Uterus (tissue), 3 donors: ENCODE measurements at regions not wholly inside any gene's neighbourhood (a gene's known extent, or its start where the extent isn't known, plus 50 kb on each side); places are given as distances from the start of the nearest gene placed in this dataset.

Source experiments
- DNase-seq, 2 donors: peaks; one replicate each; pipeline ENCODE4 v3.0.0-alpha.2; 2019 to 2020
- H3K27ac ChIP-seq, 2 donors: fragments of 200-600 bp; sonication (generic); 1 replicate in 1 of 2; 2 replicates in 1 of 2; pipeline ENCODE4 v1.5.1; 2016 to 2018
- H3K27me3 ChIP-seq, 2 donors: fragments of 200-600 bp; sonication (generic); one replicate each; pipeline ENCODE4 v1.5.1; 2018 to 2019; ENCODE audit warnings: control low read depth in 1 of 2
- H3K36me3 ChIP-seq, 2 donors: fragments of 200-600 bp; sonication (generic); one replicate each; pipeline ENCODE4 v1.5.1; 2019; ENCODE audit warnings: control low read depth in 1 of 2
- H3K4me1 ChIP-seq, 2 donors: fragments of 200-600 bp; sonication (generic); one replicate each; pipeline ENCODE4 v1.5.1; 2018 to 2019; ENCODE audit warnings: control low read depth in 1 of 2
- H3K4me3 ChIP-seq, 2 donors: fragments of 200-600 bp; sonication (generic); 1 replicate in 1 of 2; 2 replicates in 1 of 2; pipeline ENCODE4 v1.5.1; 2018 to 2019; ENCODE audit warnings: mild to moderate bottlenecking in 1 of 2
- H3K9me3 ChIP-seq, 2 donors: fragments of 200-600 bp; sonication (generic); one replicate each; pipeline ENCODE4 v1.5.1; 2019; ENCODE audit warnings: control low read depth in 1 of 2
- POLR2A ChIP-seq, 2 donors: fragments of 450-650 bp; IDR thresholded peaks; one replicate each; pipeline ENCODE4 v1.6.1; 2016; ENCODE audit warnings: antibody characterized with exemption in 2 of 2, mild to moderate bottlenecking in 1 of 2, moderate library complexity in 1 of 2
- intact Hi-C: fragments of 100-400 bp; cut with DNase I; formaldehyde crosslinking; loops from one replicate; pipeline ENCODE4 v1.15.1; 2023; ENCODE audit warnings: low total_unique reads
- TF ChIP-seq, protein P1 (sequence below), 4 experiments: fragments of 200-600 bp in 2 of 4; fragments of 450-650 bp in 2 of 4; sonication (generic) in 2 of 4; IDR thresholded peaks; one replicate each; pipeline ENCODE4 v1.5.1; 2016 to 2019; ENCODE audit warnings: antibody characterized with exemption in 4 of 4, mild to moderate bottlenecking in 2 of 4, moderate library complexity in 1 of 4
- donor health status: DM: yes; HTN: yes; CAD: no.

DNA sequence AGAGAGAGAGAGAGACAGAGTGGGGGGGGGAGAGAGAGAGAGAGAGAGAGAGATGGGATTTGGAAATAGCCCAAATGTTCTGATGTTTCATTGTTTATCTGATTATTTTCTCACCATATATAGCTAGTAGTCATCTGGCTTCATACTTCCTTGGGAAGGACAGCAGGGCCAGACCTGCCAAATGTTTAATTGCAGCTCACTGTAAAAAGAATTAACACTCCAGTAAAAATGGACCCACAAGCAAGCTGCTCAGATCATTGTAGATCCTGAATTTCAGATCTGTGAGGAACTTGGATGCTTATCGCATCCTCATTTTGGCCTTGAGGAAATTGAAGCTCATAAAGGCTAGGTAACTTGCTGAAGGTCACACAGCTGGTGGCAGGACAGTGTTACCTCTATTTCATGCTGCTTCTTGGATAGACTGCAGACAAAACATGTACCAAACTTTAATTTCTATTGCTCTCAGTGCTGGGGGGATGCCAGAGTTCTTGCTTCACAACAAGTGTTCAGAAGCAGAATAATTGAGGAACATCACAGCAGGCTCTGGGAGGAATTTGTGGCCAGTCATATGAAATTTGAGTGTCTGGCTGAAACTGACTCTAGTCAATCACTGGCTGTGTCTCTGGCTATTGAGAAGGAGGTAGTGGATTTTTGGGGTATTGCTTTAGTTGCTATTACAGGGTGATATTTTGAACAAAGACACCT is 223.5 kb downstream of the PIK3C3 start:
- Histone ChIP-seq H3K9me3 (no peaks in the 10 kb centered on the region), H3K4me1 (no peaks in the 10 kb centered on the region), H3K27ac (no peak overlapping the region), H3K36me3 (no peaks in the 10 kb centered on the region), H3K27me3 (no peaks in the 10 kb centered on the region), H3K4me3 (no peak overlapping the region)
- no peak for DNase-seq
- intact Hi-C loops = no loop called here
- TF ChIP-seq, protein P1, sequence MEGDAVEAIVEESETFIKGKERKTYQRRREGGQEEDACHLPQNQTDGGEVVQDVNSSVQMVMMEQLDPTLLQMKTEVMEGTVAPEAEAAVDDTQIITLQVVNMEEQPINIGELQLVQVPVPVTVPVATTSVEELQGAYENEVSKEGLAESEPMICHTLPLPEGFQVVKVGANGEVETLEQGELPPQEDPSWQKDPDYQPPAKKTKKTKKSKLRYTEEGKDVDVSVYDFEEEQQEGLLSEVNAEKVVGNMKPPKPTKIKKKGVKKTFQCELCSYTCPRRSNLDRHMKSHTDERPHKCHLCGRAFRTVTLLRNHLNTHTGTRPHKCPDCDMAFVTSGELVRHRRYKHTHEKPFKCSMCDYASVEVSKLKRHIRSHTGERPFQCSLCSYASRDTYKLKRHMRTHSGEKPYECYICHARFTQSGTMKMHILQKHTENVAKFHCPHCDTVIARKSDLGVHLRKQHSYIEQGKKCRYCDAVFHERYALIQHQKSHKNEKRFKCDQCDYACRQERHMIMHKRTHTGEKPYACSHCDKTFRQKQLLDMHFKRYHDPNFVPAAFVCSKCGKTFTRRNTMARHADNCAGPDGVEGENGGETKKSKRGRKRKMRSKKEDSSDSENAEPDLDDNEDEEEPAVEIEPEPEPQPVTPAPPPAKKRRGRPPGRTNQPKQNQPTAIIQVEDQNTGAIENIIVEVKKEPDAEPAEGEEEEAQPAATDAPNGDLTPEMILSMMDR (IDR thresholded peaks at IDR 0.05) = no peak
- no peak for TF ChIP-seq POLR2A (IDR thresholded peaks at IDR 0.05)

DNA sequence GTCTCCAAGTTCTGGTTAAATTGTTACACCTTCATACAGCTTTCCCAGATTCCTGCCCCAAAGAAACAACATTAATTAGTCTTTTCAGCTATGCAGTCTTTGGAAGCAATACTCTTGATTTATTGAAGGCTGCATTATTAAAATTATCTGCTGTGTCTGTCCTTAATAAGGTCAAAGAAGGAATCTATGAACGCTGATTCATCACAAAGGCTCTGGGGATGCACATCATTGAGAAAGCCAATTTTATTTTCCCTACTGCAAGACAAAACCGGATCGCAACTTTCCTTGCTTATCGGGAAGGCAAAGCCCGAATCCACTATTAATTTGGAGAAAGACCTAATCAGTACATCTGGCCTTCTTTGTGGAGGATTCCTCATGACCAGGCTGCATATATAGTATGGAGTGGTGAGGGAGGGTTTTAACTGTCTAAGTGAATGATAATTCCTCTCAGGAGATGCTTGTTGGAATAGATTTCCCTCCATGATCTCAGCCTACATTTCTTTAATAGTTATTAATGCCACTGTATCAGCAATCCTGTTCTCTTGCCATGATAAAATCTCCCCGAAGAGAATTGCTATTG is 224.6 kb downstream of the PIK3C3 start:
- H3K9me3 ChIP-seq = no peaks in the 10 kb centered on the region
- TF ChIP-seq, protein P1 (IDR thresholded peaks at IDR 0.05) = no peak
- TF ChIP-seq POLR2A (IDR thresholded peaks at IDR 0.05) = no peak
- H3K4me3 ChIP-seq = no peak overlapping the region
- H3K36me3 ChIP-seq = no peaks in the 10 kb centered on the region
- no peaks in the 10 kb centered on the region for H3K27me3 ChIP-seq
- no peak overlapping the region for H3K27ac ChIP-seq
- DNase-seq = no peak
- intact Hi-C loops = no loop called here
- H3K4me1 ChIP-seq = no peaks in the 10 kb centered on the region

DNA sequence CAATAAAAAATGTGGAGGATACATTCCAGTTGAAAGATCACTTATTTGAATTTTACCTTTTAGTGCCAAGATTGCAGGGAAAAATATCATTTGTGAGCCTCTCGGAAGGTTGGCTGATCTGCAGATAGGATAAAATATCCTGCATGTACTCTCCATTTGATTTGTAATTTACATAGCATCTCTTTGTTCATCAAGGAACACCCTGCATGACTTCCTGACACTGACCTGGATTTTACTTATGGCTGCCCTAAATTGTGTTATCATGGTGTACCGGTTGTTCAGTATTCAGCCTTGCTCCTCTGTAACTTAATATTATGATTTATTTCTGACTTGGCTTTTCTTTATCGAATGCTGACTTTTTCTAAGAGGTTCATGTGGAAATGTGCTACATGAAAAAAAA is 226.4 kb downstream of the PIK3C3 start:
- H3K9me3 ChIP-seq = no peaks in the 10 kb centered on the region
- no peak overlapping the region for H3K4me3 ChIP-seq
- no peak overlapping the region for H3K27ac ChIP-seq
- H3K4me1 ChIP-seq = no peaks in the 10 kb centered on the region
- H3K27me3 ChIP-seq = no peaks in the 10 kb centered on the region
- no peak for DNase-seq
- H3K36me3 ChIP-seq = no peaks in the 10 kb centered on the region
- intact Hi-C loops = no loop called here
- TF ChIP-seq, protein P1 (IDR thresholded peaks at IDR 0.05) = no peak
- TF ChIP-seq POLR2A (IDR thresholded peaks at IDR 0.05) = no peak

DNA sequence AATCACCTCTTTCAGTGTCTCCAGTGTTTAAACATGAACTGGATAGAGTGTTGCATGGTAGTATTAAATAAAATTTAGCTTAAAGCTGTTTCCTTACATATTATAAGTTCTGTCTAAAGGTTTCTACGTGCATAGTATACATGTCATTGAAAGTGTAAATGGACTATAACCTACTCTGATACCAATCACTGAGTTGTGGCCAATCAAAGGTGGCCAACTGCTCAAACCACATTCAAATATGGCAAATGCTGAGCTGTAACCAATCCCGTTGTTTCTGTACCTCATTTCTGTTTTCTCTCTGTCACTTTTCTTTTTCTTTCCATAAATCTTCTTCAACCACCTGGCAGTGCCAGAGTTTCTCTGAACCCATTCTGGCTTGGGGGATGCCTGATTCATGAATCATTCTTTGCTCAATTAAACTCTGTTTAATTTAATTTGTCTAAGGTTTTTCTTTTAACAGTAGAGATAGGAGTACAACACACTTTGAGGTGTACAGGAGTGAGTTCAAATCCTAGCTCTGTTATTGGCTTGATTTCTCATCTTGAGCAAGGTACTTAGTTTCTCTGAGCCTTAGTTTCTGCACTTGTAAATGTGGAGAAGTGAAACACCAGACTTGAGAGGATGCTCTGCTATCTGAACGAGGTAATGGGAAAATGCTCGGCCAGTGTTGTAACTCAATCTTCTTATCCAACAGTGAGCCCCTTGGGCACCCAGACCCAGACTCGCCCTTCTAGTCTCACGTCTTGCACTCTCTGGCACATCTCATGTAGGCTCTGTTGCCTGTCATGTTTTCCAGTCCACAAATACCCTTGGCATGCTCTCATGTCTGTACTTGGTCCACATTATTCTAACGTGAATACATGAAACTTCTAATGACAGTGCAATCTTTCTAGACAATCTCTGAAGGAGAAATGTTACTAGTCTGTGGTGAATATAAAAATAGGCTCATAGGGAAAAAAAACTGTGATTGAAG is 228.0 kb downstream of the PIK3C3 start:
- TF ChIP-seq, protein P1 (IDR thresholded peaks at IDR 0.05) = no peak
- no peak for TF ChIP-seq POLR2A (IDR thresholded peaks at IDR 0.05)
- H3K27me3 ChIP-seq = no peaks in the 10 kb centered on the region
- no peak overlapping the region for H3K27ac ChIP-seq
- H3K4me3 ChIP-seq = no peak overlapping the region
- DNase-seq = no peak
- intact Hi-C loops = no loop called here
- no peaks in the 10 kb centered on the region for H3K9me3 ChIP-seq
- no peaks in the 10 kb centered on the region for H3K4me1 ChIP-seq
- H3K36me3 ChIP-seq = no peaks in the 10 kb centered on the region

DNA sequence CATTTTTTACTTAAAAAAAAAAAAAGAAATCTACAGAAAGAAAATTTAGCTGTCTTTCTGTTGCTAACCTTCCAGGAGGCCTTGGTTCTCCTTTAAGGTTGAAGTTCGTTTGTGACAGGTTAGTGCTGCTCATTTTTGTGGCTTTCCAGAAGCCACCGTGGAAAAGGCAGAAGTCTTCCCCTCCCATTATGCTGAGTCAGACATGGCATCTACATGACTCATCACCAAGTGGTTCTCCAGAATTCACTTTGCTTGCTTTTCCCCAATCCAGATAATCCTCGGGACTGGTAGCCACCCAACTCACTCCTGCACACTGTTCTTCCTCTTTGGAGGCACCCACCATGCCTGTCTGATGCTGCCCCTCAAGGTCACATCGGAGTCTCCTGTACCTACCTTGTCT is 228.7 kb downstream of the PIK3C3 start:
- no peaks in the 10 kb centered on the region for H3K27me3 ChIP-seq
- no peaks in the 10 kb centered on the region for H3K36me3 ChIP-seq
- H3K4me3 ChIP-seq = no peak overlapping the region
- no peak for TF ChIP-seq POLR2A (IDR thresholded peaks at IDR 0.05)
- TF ChIP-seq, protein P1 (IDR thresholded peaks at IDR 0.05) = no peak
- no peak for DNase-seq
- H3K27ac ChIP-seq = no peak overlapping the region
- H3K4me1 ChIP-seq = no peaks in the 10 kb centered on the region
- intact Hi-C loops = no loop called here
- no peaks in the 10 kb centered on the region for H3K9me3 ChIP-seq
